Tibial nerve (tissue), 4 donors: ENCODE measurements at regions not wholly inside any gene's neighbourhood (a gene's known extent, or its start where the extent isn't known, plus 50 kb on each side); places are given as distances from the start of the nearest gene placed in this dataset.

Experiments
- DNase-seq, 2 donors: peaks; one replicate each; pipeline ENCODE4 v3.0.0-alpha.2; 2019; ENCODE audit warnings: low spot score in 2 of 2
- H3K27ac ChIP-seq, 4 donors: fragments of 200-600 bp; sonication (generic) in 3 of 4; one replicate each; pipeline ENCODE4 v1.5.1; 2017 to 2019; ENCODE audit warnings: mild to moderate bottlenecking in 1 of 4
- H3K27me3 ChIP-seq, 2 donors: fragments of 200-600 bp; sonication (generic) in 1 of 2; one replicate each; pipeline versions ENCODE4 v1.5.1 to v1.6.0; 2017 to 2019
- H3K36me3 ChIP-seq, 3 donors: fragments of 200-600 bp; sonication (generic); one replicate each; pipeline ENCODE4 v1.5.1; 2018 to 2019
- H3K4me1 ChIP-seq, 4 donors: fragments of 200-600 bp; sonication (generic) in 3 of 4; one replicate each; pipeline ENCODE4 v1.5.1; 2017 to 2019
- H3K4me3 ChIP-seq, 4 donors: fragments of 200-600 bp; sonication (generic) in 3 of 4; one replicate each; pipeline ENCODE4 v1.5.1; 2017 to 2019; ENCODE audit warnings: mild to moderate bottlenecking in 1 of 4, moderate library complexity in 1 of 4
- H3K9me3 ChIP-seq, 4 donors: fragments of 200-600 bp; sonication (generic) in 3 of 4; one replicate each; pipeline ENCODE4 v1.5.1; 2017 to 2019
- CTCF ChIP-seq, 5 experiments: fragments of 200-600 bp in 3 of 5; fragments of 450-650 bp in 2 of 5; sonication (generic) in 3 of 5; IDR thresholded peaks; one replicate each; pipeline ENCODE4 v1.5.1; 2016 to 2019; ENCODE audit warnings: antibody characterized with exemption in 5 of 5, mild to moderate bottlenecking in 3 of 5, moderate library complexity in 2 of 5
- EP300 ChIP-seq, 2 donors: sonication (generic); formaldehyde crosslinking; IDR thresholded peaks; one replicate each; pipeline ENCODE4 v1.6.1; 2017; ENCODE audit warnings: antibody characterized with exemption in 2 of 2, mild to moderate bottlenecking in 1 of 2
- POLR2A ChIP-seq, 2 donors: fragments of 450-650 bp; IDR thresholded peaks; one replicate each; pipeline ENCODE4 v1.6.1; 2017; ENCODE audit warnings: antibody characterized with exemption in 2 of 2, mild to moderate bottlenecking in 2 of 2, moderate library complexity in 2 of 2
- WGBS, 2 donors: methylation state at CpG; one replicate each; pipeline ENCODE4 v1.1.5; 2018; 5-methylcytosine and 5-hydroxymethylcytosine counted together

- Histone ChIP-seq H3K9me3 (no peaks in the 10 kb centered on the region), H3K4me1 (no peaks in the 10 kb centered on the region), H3K27me3 (no peaks in the 10 kb centered on the region), H3K36me3 (no peaks in the 10 kb centered on the region), H3K4me3 (no peak overlapping the region), H3K27ac (no peak overlapping the region)
- DNase-seq, result no peak
- no peak for TF ChIP-seq POLR2A (IDR thresholded peaks at IDR 0.05)
- no peak for TF ChIP-seq EP300 (IDR thresholded peaks at IDR 0.05)
- no peak for TF ChIP-seq CTCF (IDR thresholded peaks at IDR 0.05)
- whole genome bisulfite sequencing, 2 donors, result 71 to 74% methylated on average over 2 of the region's 2 CpGs
Observed at GRCh38 chr3:146780251-146780650, 175.1 kb upstream of the PLSCR5 start.

- Histone ChIP-seq H3K27ac (no peak overlapping the region), H3K27me3 (no peaks in the 10 kb centered on the region), H3K9me3 (no peaks in the 10 kb centered on the region), H3K4me1 (no peaks in the 10 kb centered on the region), H3K4me3 (no peak overlapping the region), H3K36me3 (no peaks in the 10 kb centered on the region)
- TF ChIP-seq POLR2A (IDR thresholded peaks at IDR 0.05), result no peak
- no peak for TF ChIP-seq EP300 (IDR thresholded peaks at IDR 0.05)
- no peak for TF ChIP-seq CTCF (IDR thresholded peaks at IDR 0.05)
- no peak for DNase-seq
Observed at GRCh38 chr3:146777941-146778340, 172.8 kb upstream of the PLSCR5 start.

GRCh38 chr3:146772211-146772743, 167.1 kb upstream of the PLSCR5 start:
- TF ChIP-seq POLR2A (IDR thresholded peaks at IDR 0.05), result no peak
- no peak for TF ChIP-seq CTCF (IDR thresholded peaks at IDR 0.05)
- no peak for TF ChIP-seq EP300 (IDR thresholded peaks at IDR 0.05)
- DNase-seq, result no peak
- WGBS, 2 donors, result 93 to 96% methylated on average over 24 to 25 of the region's 34 CpGs
- Histone ChIP-seq H3K36me3 (no peaks in the 10 kb centered on the region), H3K4me1 (no peaks in the 10 kb centered on the region), H3K4me3 (no peak overlapping the region), H3K9me3 (peaks cover 0 to 9% (median 0%) of the 10 kb centered on the region in 4 donors), H3K27ac (no peak overlapping the region), H3K27me3 (no peaks in the 10 kb centered on the region)

GRCh38 chr3:146770881-146771280, 165.7 kb upstream of the PLSCR5 start:
- Histone ChIP-seq H3K27me3 (no peaks in the 10 kb centered on the region), H3K4me3 (no peak overlapping the region), H3K36me3 (no peaks in the 10 kb centered on the region), H3K27ac (no peak overlapping the region), H3K4me1 (no peaks in the 10 kb centered on the region), H3K9me3 (peaks cover 0 to 9% (median 0%) of the 10 kb centered on the region in 4 donors)
- TF ChIP-seq CTCF (IDR thresholded peaks at IDR 0.05), result no peak
- no peak for TF ChIP-seq EP300 (IDR thresholded peaks at IDR 0.05)
- DNase-seq, result no peak
- 60 to 67% methylated on average over 1 of the region's 1 CpG for WGBS, 2 donors

- DNase-seq, result no peak
- Histone ChIP-seq H3K4me3 (no peak overlapping the region), H3K27me3 (no peaks in the 10 kb centered on the region), H3K4me1 (no peaks in the 10 kb centered on the region), H3K36me3 (no peaks in the 10 kb centered on the region), H3K9me3 (peaks cover 0 to 9% (median 0%) of the 10 kb centered on the region in 4 donors), H3K27ac (no peak overlapping the region)
- WGBS, 2 donors, result 75 to 83% methylated on average over 2 of the region's 2 CpGs
- no peak for TF ChIP-seq POLR2A (IDR thresholded peaks at IDR 0.05)
- no peak for TF ChIP-seq EP300 (IDR thresholded peaks at IDR 0.05)
Observed at GRCh38 chr3:146770301-146770700, 165.2 kb upstream of the PLSCR5 start.

- WGBS, 2 donors, result 86 to 91% methylated on average over 1 of the region's 1 CpG
- Histone ChIP-seq H3K36me3 (no peaks in the 10 kb centered on the region), H3K4me3 (no peak overlapping the region), H3K9me3 (no peaks in the 10 kb centered on the region), H3K27ac (no peak overlapping the region), H3K4me1 (no peaks in the 10 kb centered on the region), H3K27me3 (no peaks in the 10 kb centered on the region)
- no peak for TF ChIP-seq CTCF (IDR thresholded peaks at IDR 0.05)
- no peak for TF ChIP-seq EP300 (IDR thresholded peaks at IDR 0.05)
- no peak for DNase-seq
Observed at GRCh38 chr3:146757759-146758158, 152.6 kb upstream of the PLSCR5 start.
